CD4-positive, alpha-beta memory T cell (primary cell): ENCODE measurements at regions not wholly inside any gene's neighbourhood (a gene's known extent, or its start where the extent isn't known, plus 50 kb on each side); places are given as distances from the start of the nearest gene placed in this dataset.

Source experiments
- CTCF ChIA-PET: fragments of 350-600 bp; sonication (Branson Sonifier 250); formaldehyde crosslinking; loops from one replicate; lab custom pipeline; 2021; ENCODE audit warnings: inconsistent platforms; ENCODE audit not compliant: partially characterized antibody; lab: Charles Lee
- POLR2A ChIA-PET: fragments of 350-600 bp; sonication (Branson Sonifier 250); formaldehyde crosslinking; loops from one replicate; lab custom pipeline; 2021; ENCODE audit not compliant: partially characterized antibody; lab: Charles Lee
- DNase-seq, 5 donors: peaks; one replicate each; pipeline versions ENCODE4 v3.0.0 to v3.0.0-alpha.2; 2020 to 2022; ENCODE audit warnings: mixed read lengths in 1 of 5
- H3K27ac ChIP-seq: one replicate; pipeline ENCODE4 v1.7.0; 2013; ENCODE audit warnings: low read depth, low read length
- H3K27me3 ChIP-seq: 2 replicates; pipeline ENCODE4 v1.7.0; 2013; ENCODE audit warnings: mild to moderate bottlenecking, low read length, moderate library complexity; ENCODE audit not compliant: insufficient read depth
- H3K36me3 ChIP-seq: 2 replicates; pipeline ENCODE4 v1.7.0; 2013; ENCODE audit warnings: mild to moderate bottlenecking, low read length, moderate library complexity; ENCODE audit not compliant: insufficient read depth
- H3K4me1 ChIP-seq: 2 replicates; pipeline ENCODE4 v1.7.0; 2013; ENCODE audit warnings: mild to moderate bottlenecking, low read length, moderate library complexity; ENCODE audit not compliant: insufficient read depth
- H3K4me3 ChIP-seq, 2 donors: one replicate each; pipeline ENCODE4 v1.7.0; 2013; ENCODE audit warnings: low read length in 2 of 2, mild to moderate bottlenecking in 1 of 2
- H3K9me3 ChIP-seq, 2 donors: one replicate each; pipeline ENCODE4 v1.7.0; 2013; ENCODE audit warnings: low read length in 2 of 2, control low read depth in 1 of 2; ENCODE audit not compliant: control insufficient read depth in 1 of 2
- H3K27ac Mint-ChIP-seq, 7 donors: one replicate each; pipeline ENCODE4 v1.8.0; 2020 to 2021; ENCODE audit warnings: mixed read lengths in 7 of 7, mild to moderate bottlenecking in 6 of 7, inconsistent platforms in 3 of 7, moderate library complexity in 3 of 7
- H3K27me3 Mint-ChIP-seq, 2 donors: one replicate each; pipeline ENCODE4 v1.8.0; 2020 to 2021; ENCODE audit warnings: mixed read lengths in 2 of 2
- H3K36me3 Mint-ChIP-seq, 2 donors: one replicate each; pipeline ENCODE4 v1.8.0; 2020 to 2021; ENCODE audit warnings: mixed read lengths in 2 of 2, inconsistent platforms in 1 of 2, mild to moderate bottlenecking in 1 of 2
- H3K4me1 Mint-ChIP-seq, 4 donors: one replicate each; pipeline ENCODE4 v1.8.0; 2020 to 2021; ENCODE audit warnings: mixed read lengths in 4 of 4, mild to moderate bottlenecking in 1 of 4
- H3K4me3 Mint-ChIP-seq, 8 donors: one replicate each; pipeline ENCODE4 v1.8.0; 2020 to 2021; ENCODE audit warnings: mixed read lengths in 8 of 8, mild to moderate bottlenecking in 7 of 8, moderate library complexity in 6 of 8, inconsistent platforms in 3 of 8
- H3K9me3 Mint-ChIP-seq, 8 donors: one replicate each; pipeline ENCODE4 v1.8.0; 2020 to 2021; ENCODE audit warnings: mixed read lengths in 8 of 8, mild to moderate bottlenecking in 5 of 8, inconsistent platforms in 3 of 8, moderate library complexity in 1 of 8
- intact Hi-C: fragments of 100-400 bp; cut with micrococcal nuclease; formaldehyde crosslinking; loops from one replicate; pipeline ENCODE4 v1.15.1; 2023

DNA sequence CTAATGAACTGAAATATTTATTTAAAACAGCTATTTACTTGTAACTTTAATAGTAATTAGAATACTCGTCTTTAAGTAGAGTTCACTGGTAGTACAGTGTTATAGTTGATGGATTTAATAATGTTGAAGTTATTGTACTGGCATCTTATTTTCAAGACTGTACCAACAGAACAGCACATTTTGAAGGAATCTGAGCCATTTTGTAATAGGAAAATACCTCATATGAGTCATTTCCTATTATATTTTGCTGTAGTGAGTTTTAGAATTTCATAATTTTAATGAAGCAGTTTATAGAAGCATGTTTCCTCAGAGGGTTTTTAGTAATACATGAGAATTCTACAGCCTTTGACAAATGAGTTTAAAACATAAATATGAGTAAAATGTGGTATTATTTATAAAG lies 258.3 kb downstream of the OLFM3 start:
- ChIA-PET CTCF (no interaction called here), POLR2A (no interaction called here)
- no peak overlapping the region for H3K27ac Mint-ChIP-seq

GRCh38 chr1:101739146-101739545 lies 257.6 kb downstream of the OLFM3 start:
- H3K27ac Mint-ChIP-seq = no peak overlapping the region
- Histone ChIP-seq H3K4me3 (no peak overlapping the region), H3K36me3 (no peaks in the 10 kb centered on the region), H3K27ac (no peak overlapping the region), H3K4me1 (no peaks in the 10 kb centered on the region), H3K27me3 (no peaks in the 10 kb centered on the region), H3K9me3 (no peaks in the 10 kb centered on the region)
- no peaks in the 10 kb centered on the region for H3K27me3 Mint-ChIP-seq
- ChIA-PET CTCF (no interaction called here), POLR2A (no interaction called here)
- no peaks in the 10 kb centered on the region for H3K36me3 Mint-ChIP-seq
- intact Hi-C loops = no loop called here
- no peak overlapping the region for H3K4me3 Mint-ChIP-seq
- H3K4me1 Mint-ChIP-seq = no peaks in the 10 kb centered on the region
- no peaks in the 10 kb centered on the region for H3K9me3 Mint-ChIP-seq
- no peak for DNase-seq

More for the DNA sequence above, 258.3 kb downstream of the OLFM3 start:
- H3K27me3 ChIP-seq = no peaks in the 10 kb centered on the region
- no peak overlapping the region for H3K4me3 Mint-ChIP-seq
- H3K4me3 ChIP-seq = no peak overlapping the region
- no peaks in the 10 kb centered on the region for H3K4me1 ChIP-seq
- no peaks in the 10 kb centered on the region for H3K9me3 Mint-ChIP-seq
- H3K36me3 Mint-ChIP-seq = no peaks in the 10 kb centered on the region
- no peak for DNase-seq
- peaks cover 0 to 2% of the 10 kb centered on the region in 2 donors for H3K27me3 Mint-ChIP-seq
- intact Hi-C loops = no loop called here
- H3K9me3 ChIP-seq = no peaks in the 10 kb centered on the region
- no peaks in the 10 kb centered on the region for H3K4me1 Mint-ChIP-seq
- no peak overlapping the region for H3K27ac ChIP-seq
- no peaks in the 10 kb centered on the region for H3K36me3 ChIP-seq

- intact Hi-C loops = no loop called here
- Mint-ChIP-seq H3K4me3 (no peak overlapping the region), H3K36me3 (no peaks in the 10 kb centered on the region), H3K27ac (no peak overlapping the region), H3K4me1 (no peaks in the 10 kb centered on the region), H3K9me3 (no peaks in the 10 kb centered on the region), H3K27me3 (no peaks in the 10 kb centered on the region)
- Histone ChIP-seq H3K9me3 (no peaks in the 10 kb centered on the region), H3K4me1 (no peaks in the 10 kb centered on the region), H3K36me3 (no peaks in the 10 kb centered on the region), H3K4me3 (no peak overlapping the region), H3K27me3 (no peaks in the 10 kb centered on the region), H3K27ac (no peak overlapping the region)
- no peak for DNase-seq
- POLR2A ChIA-PET = no interaction called here
- CTCF ChIA-PET = no interaction called here
Observed at GRCh38 chr1:101739826-101740330, 256.8 kb downstream of the OLFM3 start.

- H3K36me3 Mint-ChIP-seq = no peaks in the 10 kb centered on the region
- Histone ChIP-seq H3K9me3 (no peaks in the 10 kb centered on the region), H3K27me3 (no peaks in the 10 kb centered on the region), H3K36me3 (no peaks in the 10 kb centered on the region), H3K4me3 (no peak overlapping the region), H3K4me1 (no peaks in the 10 kb centered on the region), H3K27ac (no peak overlapping the region)
- H3K27me3 Mint-ChIP-seq = no peaks in the 10 kb centered on the region
- H3K27ac Mint-ChIP-seq = peak overlapping the region in 1 of 7 donors; percentile 49
- H3K4me3 Mint-ChIP-seq = no peak overlapping the region
- DNase-seq = no peak
- ChIA-PET POLR2A (no interaction called here), CTCF (no interaction called here)
- H3K4me1 Mint-ChIP-seq = no peaks in the 10 kb centered on the region
- no peaks in the 10 kb centered on the region for H3K9me3 Mint-ChIP-seq
- intact Hi-C loops = no loop called here
Observed at GRCh38 chr1:101741910-101742309, 254.8 kb downstream of the OLFM3 start.

- H3K4me1 Mint-ChIP-seq = no peaks in the 10 kb centered on the region
- no peaks in the 10 kb centered on the region for H3K4me1 ChIP-seq
- intact Hi-C loops = no loop called here
- no peaks in the 10 kb centered on the region for H3K36me3 Mint-ChIP-seq
- H3K4me3 Mint-ChIP-seq = no peak overlapping the region
- no peak overlapping the region for H3K4me3 ChIP-seq
- no peaks in the 10 kb centered on the region for H3K27me3 Mint-ChIP-seq
- DNase-seq = no peak
- no peaks in the 10 kb centered on the region for H3K36me3 ChIP-seq
- CTCF ChIA-PET = no interaction called here
- H3K27me3 ChIP-seq = no peaks in the 10 kb centered on the region
- POLR2A ChIA-PET = no interaction called here
- no peaks in the 10 kb centered on the region for H3K9me3 ChIP-seq
- no peaks in the 10 kb centered on the region for H3K9me3 Mint-ChIP-seq
- H3K27ac Mint-ChIP-seq = no peak overlapping the region
- no peak overlapping the region for H3K27ac ChIP-seq
Observed at GRCh38 chr1:101742509-101742908, 254.2 kb downstream of the OLFM3 start.

- H3K27ac ChIP-seq = no peak overlapping the region
Observed at GRCh38 chr1:101745551-101746270, 251.0 kb downstream of the OLFM3 start.

GRCh38 chr1:101748077-101748476 lies 248.6 kb downstream of the OLFM3 start:
- CTCF ChIA-PET = no interaction called here
- H3K27ac ChIP-seq = no peak overlapping the region
- intact Hi-C loops = no loop called here
- DNase-seq = no peak
- no peak overlapping the region for H3K27ac Mint-ChIP-seq
- POLR2A ChIA-PET = no interaction called here
- H3K4me1 Mint-ChIP-seq = no peaks in the 10 kb centered on the region
- no peak overlapping the region for H3K4me3 ChIP-seq
- no peaks in the 10 kb centered on the region for H3K9me3 Mint-ChIP-seq
- H3K4me3 Mint-ChIP-seq = no peak overlapping the region
- H3K4me1 ChIP-seq = no peaks in the 10 kb centered on the region
- no peaks in the 10 kb centered on the region for H3K27me3 ChIP-seq
- H3K27me3 Mint-ChIP-seq = no peaks in the 10 kb centered on the region
- H3K9me3 ChIP-seq = no peaks in the 10 kb centered on the region
- H3K36me3 Mint-ChIP-seq = no peaks in the 10 kb centered on the region
- H3K36me3 ChIP-seq = no peaks in the 10 kb centered on the region

More at GRCh38 chr1:101745551-101746270, 251.0 kb downstream of the OLFM3 start:
- Mint-ChIP-seq H3K27me3 (no peaks in the 10 kb centered on the region), H3K9me3 (no peaks in the 10 kb centered on the region), H3K4me3 (no peak overlapping the region), H3K27ac (no peak overlapping the region), H3K36me3 (no peaks in the 10 kb centered on the region), H3K4me1 (no peaks in the 10 kb centered on the region)
- Histone ChIP-seq H3K9me3 (no peaks in the 10 kb centered on the region), H3K4me3 (no peak overlapping the region), H3K27me3 (no peaks in the 10 kb centered on the region), H3K4me1 (no peaks in the 10 kb centered on the region), H3K36me3 (no peaks in the 10 kb centered on the region)
- ChIA-PET CTCF (no interaction called here), POLR2A (no interaction called here)
- no peak for DNase-seq
- intact Hi-C loops = no loop called here
